Activated B cell treated with CpG ODN at 0.5 μM for 24 hours (primary cell): ENCODE measurements at regions not wholly inside any gene's neighbourhood (a gene's known extent, or its start where the extent isn't known, plus 50 kb on each side); places are given as distances from the start of the nearest gene placed in this dataset.

Experiments used
- ATAC-seq: fragments of 200-7000 bp; cut with Tn5 transposase; one replicate; pipeline ENCODE4 v1.10.0; 2021; ENCODE audit warnings: low read depth, mild to moderate bottlenecking, moderate library complexity
- CTCF ChIA-PET: fragments of 350-600 bp; sonication (Branson Sonifier 250); formaldehyde crosslinking; loops from one replicate; lab custom pipeline; 2021; ENCODE audit warnings: antibody characterized with exemption; lab: Charles Lee
- POLR2A ChIA-PET: fragments of 350-600 bp; sonication (Branson Sonifier 250); formaldehyde crosslinking; loops from one replicate; lab custom pipeline; 2021; ENCODE audit warnings: antibody characterized with exemption; lab: Charles Lee
- DNase-seq: peaks from one replicate; pipeline ENCODE4 v3.0.0; 2022
- H3K27ac Mint-ChIP-seq: one replicate; pipeline ENCODE4 v1.8.0; 2020; ENCODE audit warnings: mixed read lengths
- H3K27me3 Mint-ChIP-seq: one replicate; pipeline ENCODE4 v1.8.0; 2021; ENCODE audit warnings: mixed read lengths
- H3K36me3 Mint-ChIP-seq: one replicate; pipeline ENCODE4 v1.8.0; 2021; ENCODE audit warnings: low read depth, mixed read lengths
- H3K4me1 Mint-ChIP-seq: one replicate; pipeline ENCODE4 v1.8.0; 2021; ENCODE audit warnings: mixed read lengths
- H3K4me3 Mint-ChIP-seq: one replicate; pipeline ENCODE4 v1.8.0; 2020; ENCODE audit warnings: mild to moderate bottlenecking, mixed read lengths
- H3K9me3 Mint-ChIP-seq: one replicate; pipeline ENCODE4 v1.8.0; 2020; ENCODE audit warnings: mixed read lengths
- CTCF ChIP-seq: fragments of 200-600 bp; IDR thresholded peaks from one replicate; pipeline ENCODE4 v1.8.0; 2022; ENCODE audit warnings: antibody characterized with exemption, mild to moderate bottlenecking
- intact Hi-C: fragments of 100-400 bp; cut with micrococcal nuclease; formaldehyde crosslinking; loops from one replicate; pipeline ENCODE4 v1.15.1; 2024

DNA sequence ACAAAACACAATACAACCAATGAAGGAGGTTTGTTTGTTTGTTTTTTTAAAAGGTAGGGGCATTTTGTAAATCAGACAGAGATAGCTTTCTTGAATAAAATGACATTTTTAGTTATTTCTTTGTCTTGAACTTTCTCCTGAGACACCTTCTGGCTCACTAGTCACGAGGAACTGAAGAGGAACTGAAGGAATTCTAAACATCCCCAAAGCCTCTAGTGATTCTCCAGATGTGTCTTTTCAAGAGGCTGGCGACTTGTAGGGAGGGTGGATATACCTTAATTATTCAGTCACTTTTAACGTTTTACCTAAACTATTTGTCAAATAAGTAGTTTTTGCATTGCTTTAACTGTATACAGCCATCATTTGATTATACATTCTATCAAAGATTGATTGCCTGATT is 211.2 kb upstream of the LRIG3 start:
- H3K9me3 Mint-ChIP-seq = no peaks in the 10 kb centered on the region
- ChIA-PET CTCF (no interaction called here), POLR2A (no interaction called here)
- no peaks in the 10 kb centered on the region for H3K4me1 Mint-ChIP-seq
- H3K36me3 Mint-ChIP-seq = no peaks in the 10 kb centered on the region
- TF ChIP-seq CTCF = no peak
- no peak for ATAC-seq
- H3K27ac Mint-ChIP-seq = no peak overlapping the region
- no peaks in the 10 kb centered on the region for H3K27me3 Mint-ChIP-seq
- intact Hi-C loops = no loop called here
- H3K4me3 Mint-ChIP-seq = no peak overlapping the region
- DNase-seq = no peak

GRCh38 chr12:59122784-59123183 is 202.5 kb upstream of the LRIG3 start:
- Mint-ChIP-seq H3K27ac (no peak overlapping the region), H3K4me3 (no peak overlapping the region), H3K4me1 (no peaks in the 10 kb centered on the region), H3K27me3 (peaks cover 1% of the 10 kb centered on the region), H3K36me3 (no peaks in the 10 kb centered on the region), H3K9me3 (no peaks in the 10 kb centered on the region)
- ChIA-PET POLR2A (no interaction called here), CTCF (no interaction called here)
- TF ChIP-seq CTCF = no peak
- intact Hi-C loops = no loop called here
- no peak for ATAC-seq
- DNase-seq = no peak

GRCh38 chr12:59121451-59121850 is 201.1 kb upstream of the LRIG3 start:
- DNase-seq = no peak
- POLR2A ChIA-PET = no interaction called here

DNA sequence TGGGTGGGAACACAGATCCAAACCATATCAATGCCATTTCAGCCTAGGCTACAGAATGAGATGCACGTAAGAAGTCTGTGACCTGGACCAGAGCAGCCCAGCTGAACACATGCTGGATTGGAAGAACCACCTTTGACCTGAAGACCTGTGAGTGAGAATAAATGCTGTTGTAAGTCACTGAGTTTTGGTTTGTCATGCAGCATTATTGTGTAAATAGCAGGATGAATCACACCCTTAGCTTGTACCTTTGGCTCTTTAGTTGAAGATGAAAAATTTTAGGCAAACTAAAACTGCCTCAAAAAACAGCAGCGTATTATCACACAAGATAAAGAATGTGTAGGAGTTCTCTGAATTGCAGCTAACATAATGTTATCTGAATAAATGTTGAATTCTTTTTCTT is 199.4 kb upstream of the LRIG3 start:
- intact Hi-C loops = no loop called here
- no peak for ATAC-seq
- no peak for TF ChIP-seq CTCF
- no peak overlapping the region for H3K27ac Mint-ChIP-seq
- ChIA-PET POLR2A (no interaction called here), CTCF (no interaction called here)
- H3K4me1 Mint-ChIP-seq = no peaks in the 10 kb centered on the region
- DNase-seq = no peak
- H3K27me3 Mint-ChIP-seq = peaks cover 1% of the 10 kb centered on the region
- H3K9me3 Mint-ChIP-seq = no peaks in the 10 kb centered on the region
- H3K4me3 Mint-ChIP-seq = no peak overlapping the region
- no peaks in the 10 kb centered on the region for H3K36me3 Mint-ChIP-seq

More at GRCh38 chr12:59121451-59121850, 201.1 kb upstream of the LRIG3 start:
- intact Hi-C loops = no loop called here
- H3K9me3 Mint-ChIP-seq = no peaks in the 10 kb centered on the region
- TF ChIP-seq CTCF = no peak
- H3K27ac Mint-ChIP-seq = no peak overlapping the region
- no peaks in the 10 kb centered on the region for H3K4me1 Mint-ChIP-seq
- ATAC-seq = no peak
- no peak overlapping the region for H3K4me3 Mint-ChIP-seq
- no peaks in the 10 kb centered on the region for H3K36me3 Mint-ChIP-seq
- H3K27me3 Mint-ChIP-seq = peaks cover 1% of the 10 kb centered on the region
- CTCF ChIA-PET = no interaction called here

- Mint-ChIP-seq H3K27me3 (peaks cover 1% of the 10 kb centered on the region), H3K4me1 (no peaks in the 10 kb centered on the region), H3K4me3 (no peak overlapping the region), H3K27ac (no peak overlapping the region), H3K36me3 (no peaks in the 10 kb centered on the region), H3K9me3 (no peaks in the 10 kb centered on the region)
- CTCF ChIA-PET = no interaction called here
- intact Hi-C loops = no loop called here
- DNase-seq (no peak), ATAC-seq (no peak)
- TF ChIP-seq CTCF = no peak
- POLR2A ChIA-PET = no interaction called here
Observed at GRCh38 chr12:59118356-59118755, 198.1 kb upstream of the LRIG3 start.
